ENCODE measurements at regions not wholly inside any gene's neighbourhood (a gene's known extent, or its start where the extent isn't known, plus 50 kb on each side); places are given as distances from the start of the nearest gene placed in this dataset.

DNA sequence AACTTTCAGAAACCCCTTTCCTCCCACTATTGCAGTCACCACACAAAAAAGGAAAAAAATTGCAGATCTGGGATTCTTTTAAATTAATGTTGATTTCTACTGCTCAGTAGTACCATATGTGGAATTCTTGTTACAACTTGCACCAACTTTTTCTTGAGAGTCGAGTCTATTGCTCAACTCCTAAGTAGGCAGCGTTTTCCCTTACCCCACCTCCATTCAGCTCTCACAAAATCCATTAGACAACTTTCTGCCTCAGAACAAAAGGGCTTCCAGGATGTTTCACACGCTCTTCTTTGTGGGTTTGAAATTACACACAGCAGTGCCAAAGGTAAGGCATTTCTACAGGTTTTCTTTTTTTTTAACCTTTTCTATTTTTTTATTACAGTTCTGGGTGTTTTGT lies 179.5 kb downstream of the ANXA2 start:
- H3K9me3 Mint-ChIP-seq: no peaks in the 10 kb centered on the region
- no peak overlapping the region for H3K4me3 Mint-ChIP-seq
- peaks cover 54% of the 10 kb centered on the region for H3K27me3 Mint-ChIP-seq (ENCODE audit: low read depth)

DNA sequence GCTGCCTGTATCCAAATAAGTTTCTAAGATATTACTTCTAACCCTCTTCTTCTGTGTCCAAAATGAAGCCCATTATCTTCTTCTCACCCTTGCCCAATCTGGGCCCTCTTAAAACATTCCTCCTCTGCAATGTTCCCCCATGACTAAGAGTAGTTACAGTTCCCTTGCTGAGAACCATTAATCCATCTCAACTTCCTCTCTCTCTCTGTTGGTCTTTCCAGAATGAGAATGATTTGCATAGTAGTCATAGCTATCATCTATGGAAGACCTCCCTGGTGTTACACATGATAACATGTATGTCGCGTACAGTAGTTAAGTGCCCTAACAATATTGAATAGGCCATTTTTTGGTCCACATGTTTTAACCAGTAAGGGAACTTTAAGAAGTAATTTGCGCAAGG lies 177.9 kb downstream of the ANXA2 start:
- TF ChIP-seq, protein P1, sequence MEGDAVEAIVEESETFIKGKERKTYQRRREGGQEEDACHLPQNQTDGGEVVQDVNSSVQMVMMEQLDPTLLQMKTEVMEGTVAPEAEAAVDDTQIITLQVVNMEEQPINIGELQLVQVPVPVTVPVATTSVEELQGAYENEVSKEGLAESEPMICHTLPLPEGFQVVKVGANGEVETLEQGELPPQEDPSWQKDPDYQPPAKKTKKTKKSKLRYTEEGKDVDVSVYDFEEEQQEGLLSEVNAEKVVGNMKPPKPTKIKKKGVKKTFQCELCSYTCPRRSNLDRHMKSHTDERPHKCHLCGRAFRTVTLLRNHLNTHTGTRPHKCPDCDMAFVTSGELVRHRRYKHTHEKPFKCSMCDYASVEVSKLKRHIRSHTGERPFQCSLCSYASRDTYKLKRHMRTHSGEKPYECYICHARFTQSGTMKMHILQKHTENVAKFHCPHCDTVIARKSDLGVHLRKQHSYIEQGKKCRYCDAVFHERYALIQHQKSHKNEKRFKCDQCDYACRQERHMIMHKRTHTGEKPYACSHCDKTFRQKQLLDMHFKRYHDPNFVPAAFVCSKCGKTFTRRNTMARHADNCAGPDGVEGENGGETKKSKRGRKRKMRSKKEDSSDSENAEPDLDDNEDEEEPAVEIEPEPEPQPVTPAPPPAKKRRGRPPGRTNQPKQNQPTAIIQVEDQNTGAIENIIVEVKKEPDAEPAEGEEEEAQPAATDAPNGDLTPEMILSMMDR (IDR thresholded peaks at IDR 0.05; ENCODE audit: unreplicated experiment): no peak
- Mint-ChIP-seq H3K27me3 (ENCODE audit: low read depth) (peaks cover 59% of the 10 kb centered on the region), H3K4me3 (no peak overlapping the region), H3K27ac (no peak overlapping the region), H3K4me1 (no peaks in the 10 kb centered on the region), H3K36me3 (no peaks in the 10 kb centered on the region), H3K9me3 (no peaks in the 10 kb centered on the region)
- no peak for DNase-seq (ENCODE audit: low spot score in 2 of 2, unreplicated experiment in 2 of 2)

More for the DNA sequence above, 179.5 kb downstream of the ANXA2 start:
- no peaks in the 10 kb centered on the region for H3K4me1 Mint-ChIP-seq
- no peak overlapping the region for H3K27ac Mint-ChIP-seq
- no peaks in the 10 kb centered on the region for H3K36me3 Mint-ChIP-seq
- no peak for DNase-seq (ENCODE audit: low spot score in 2 of 2, unreplicated experiment in 2 of 2)
- TF ChIP-seq, protein P1 (IDR thresholded peaks at IDR 0.05; ENCODE audit: unreplicated experiment): no peak

DNA sequence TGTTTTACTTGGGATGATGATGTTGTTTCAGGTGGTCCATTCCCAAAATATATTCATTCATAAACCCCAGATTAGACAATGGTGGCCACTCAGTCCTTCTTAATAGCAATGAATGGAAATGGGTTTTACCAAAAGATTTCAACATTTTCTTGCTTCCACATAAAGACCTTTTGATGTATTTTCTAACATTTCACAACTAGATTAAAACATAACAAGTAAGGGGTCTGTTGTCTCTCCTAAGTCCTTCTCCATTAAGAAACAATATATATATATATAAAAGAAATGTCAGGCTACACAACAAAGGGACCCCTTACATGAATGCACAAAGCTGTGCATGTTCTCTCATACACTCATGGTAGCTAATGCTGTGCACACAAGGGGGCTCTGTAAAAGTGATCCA lies 176.4 kb downstream of the ANXA2 start:
- Mint-ChIP-seq H3K4me3 (no peak overlapping the region), H3K4me1 (no peaks in the 10 kb centered on the region), H3K36me3 (no peaks in the 10 kb centered on the region), H3K27ac (no peak overlapping the region), H3K9me3 (no peaks in the 10 kb centered on the region), H3K27me3 (ENCODE audit: low read depth) (peaks cover 60% of the 10 kb centered on the region)
- no peak for DNase-seq (ENCODE audit: low spot score in 2 of 2, unreplicated experiment in 2 of 2)
- TF ChIP-seq, protein P1 (IDR thresholded peaks at IDR 0.05; ENCODE audit: unreplicated experiment): no peak

DNA sequence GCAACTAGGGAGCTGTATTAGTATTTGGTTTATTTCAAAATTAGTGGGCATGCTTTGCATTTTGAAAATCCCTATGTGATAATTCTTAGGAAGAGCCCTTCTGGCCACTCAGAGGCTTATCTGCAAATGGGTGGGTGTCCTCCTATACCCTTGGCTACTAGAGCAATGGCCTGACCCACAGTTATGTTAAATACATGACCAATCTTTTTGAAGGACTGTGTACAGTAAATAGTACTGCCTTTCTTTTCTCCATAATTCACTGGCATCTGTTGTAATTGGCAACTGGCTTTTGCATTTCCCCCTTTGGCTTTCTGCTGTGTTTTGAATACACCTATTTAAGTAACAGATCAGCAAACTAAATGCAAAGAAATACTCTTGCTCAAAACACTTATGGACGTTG lies 175.4 kb downstream of the ANXA2 start:
- DNase-seq (ENCODE audit: low spot score in 2 of 2, unreplicated experiment in 2 of 2): no peak
- Mint-ChIP-seq H3K27ac (no peak overlapping the region), H3K4me1 (peaks cover 1% of the 10 kb centered on the region), H3K36me3 (no peaks in the 10 kb centered on the region), H3K27me3 (ENCODE audit: low read depth) (peaks cover 55% of the 10 kb centered on the region), H3K9me3 (no peaks in the 10 kb centered on the region), H3K4me3 (no peak overlapping the region)
- TF ChIP-seq, protein P1 (IDR thresholded peaks at IDR 0.05; ENCODE audit: unreplicated experiment): no peak

DNA sequence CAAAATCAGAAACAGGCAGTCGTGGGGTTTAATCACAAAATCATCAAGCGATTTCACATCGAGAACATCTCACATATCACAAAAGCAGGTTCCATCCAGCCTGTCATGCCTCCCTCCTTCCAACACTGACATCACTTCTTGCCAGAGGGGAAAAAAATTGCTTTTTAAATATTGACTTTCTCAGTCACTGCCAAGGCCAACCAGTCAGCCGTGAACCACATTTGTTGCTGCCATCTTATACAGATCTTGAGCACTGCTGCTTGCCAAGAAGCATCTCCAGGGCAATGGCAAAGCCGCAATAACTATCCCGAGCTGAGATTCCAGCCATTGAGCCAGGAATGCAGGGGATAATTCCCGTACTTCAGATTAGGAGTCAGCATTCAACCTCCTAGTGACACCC lies 174.6 kb downstream of the ANXA2 start:
- no peak overlapping the region for H3K27ac Mint-ChIP-seq
- peaks cover 49% of the 10 kb centered on the region for H3K27me3 Mint-ChIP-seq (ENCODE audit: low read depth)
- no peak for DNase-seq (ENCODE audit: low spot score in 2 of 2, unreplicated experiment in 2 of 2)

More for the DNA sequence above, 174.6 kb downstream of the ANXA2 start:
- Mint-ChIP-seq H3K36me3 (no peaks in the 10 kb centered on the region), H3K4me3 (no peak overlapping the region), H3K4me1 (peaks cover 5% of the 10 kb centered on the region), H3K9me3 (no peaks in the 10 kb centered on the region)
- TF ChIP-seq, protein P1 (IDR thresholded peaks at IDR 0.05; ENCODE audit: unreplicated experiment): no peak
